ENCODE measurements at regions not wholly inside any gene's neighbourhood (a gene's known extent, or its start where the extent isn't known, plus 50 kb on each side); places are given as distances from the start of the nearest gene placed in this dataset.

- Mint-ChIP-seq H3K36me3 (no peaks in the 10 kb centered on the region), H3K4me1 (peaks cover 8% of the 10 kb centered on the region), H3K27me3 (ENCODE audit: low read depth in 3 of 3) (peaks cover 0 to 2% (median 0%) of the 10 kb centered on the region in 3 donors), H3K4me3 (no peak overlapping the region), H3K9me3 (peaks cover 23 to 49% (median 41%) of the 10 kb centered on the region in 7 donors), H3K27ac (peak overlapping the region in 1 of 7 donors; percentile 20)
- H3K27me3 ChIP-seq (ENCODE audit: control insufficient read depth in 2 of 2, insufficient read depth in 2 of 2, low read length in 2 of 2) = no peaks in the 10 kb centered on the region
- no peak overlapping the region for H3K4me2 ChIP-seq (replicated peaks; ENCODE audit: extremely low read depth, low read length, poor library complexity, severe bottlenecking)
- H2AFZ ChIP-seq (ENCODE audit: insufficient read depth, low read depth, low read length, poor library complexity, severe bottlenecking) = no peak overlapping the region
- no peak overlapping the region for H3K27ac ChIP-seq (ENCODE audit: low read depth in 1 of 2, low read length in 2 of 2)
- TF ChIP-seq CTCF (IDR thresholded peaks at IDR 0.05) = no peak
- peaks cover 3 to 41% of the 10 kb centered on the region in 2 donors for H3K9me3 ChIP-seq (replicated peaks in 1 of 2; ENCODE audit: control insufficient read depth in 1 of 2, insufficient read depth in 1 of 2, low read length in 2 of 2)
- intact Hi-C loops (cut with micrococcal nuclease) = no loop called here
- no peaks in the 10 kb centered on the region for H3K79me2 ChIP-seq (ENCODE audit: insufficient read depth, low read length)
- no peaks in the 10 kb centered on the region for H3K36me3 ChIP-seq (replicated peaks in 1 of 2; ENCODE audit: control insufficient read depth in 1 of 2, insufficient read depth in 2 of 2, low read length in 2 of 2)
- H3K9ac ChIP-seq (ENCODE audit: insufficient read depth, low read length, poor library complexity, severe bottlenecking) = no peak overlapping the region
- over 99% methylated on average over 10 of the region's 11 CpGs for WGBS (ENCODE audit: insufficient coverage)
- DNase-seq = no peak
- H3K4me3 ChIP-seq (replicated peaks in 1 of 3; ENCODE audit: low read depth in 2 of 3, low read length in 3 of 3) = no peak overlapping the region
- H3K4me1 ChIP-seq (ENCODE audit: control insufficient read depth in 1 of 2, insufficient read depth in 2 of 2, low read length in 2 of 2) = peaks cover 7 to 8% of the 10 kb centered on the region in 2 donors
- no peaks in the 10 kb centered on the region for H4K20me1 ChIP-seq (ENCODE audit: insufficient read depth, low read length)
Measured at GRCh38 chr2:123687064-123687463, 338.0 kb upstream of the CNTNAP5 start.

DNA sequence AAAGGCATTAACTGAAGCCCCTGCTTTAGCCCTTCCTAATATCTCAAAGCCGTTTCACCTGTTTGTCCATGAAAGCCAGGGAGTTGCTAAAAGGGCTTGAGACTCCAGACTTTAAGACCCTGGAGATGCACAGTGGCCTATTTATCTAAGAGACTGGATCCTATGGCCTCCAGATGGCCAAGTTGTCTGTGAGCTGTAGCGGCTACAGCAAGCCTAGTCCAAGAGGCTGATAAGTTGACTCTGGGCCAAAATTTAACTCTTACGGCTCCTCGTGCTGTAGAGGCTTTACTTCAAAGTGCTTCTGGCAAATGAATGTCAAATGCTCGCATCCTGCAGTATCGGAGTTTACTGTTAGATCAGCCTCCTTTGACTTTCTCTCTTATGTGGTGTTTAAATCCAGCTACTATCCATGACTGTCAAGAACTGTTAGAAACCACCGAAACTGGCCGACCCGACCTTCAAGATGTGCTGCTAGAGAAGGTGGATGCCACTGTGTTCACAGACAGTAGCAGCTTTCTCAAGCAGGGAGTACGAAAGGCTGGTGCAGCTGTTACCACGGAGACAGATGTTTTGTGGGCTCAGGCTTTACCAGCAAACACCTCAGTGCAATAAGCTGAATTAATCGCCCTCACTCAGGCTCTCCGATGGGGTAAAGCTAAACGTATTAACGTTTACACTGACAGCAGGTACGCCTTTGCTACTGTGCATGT, 336.7 kb upstream of the CNTNAP5 start:
- no peak for TF ChIP-seq CTCF (IDR thresholded peaks at IDR 0.05)
- Histone ChIP-seq H3K9ac (ENCODE audit: insufficient read depth, low read length, poor library complexity, severe bottlenecking) (no peak overlapping the region), H3K27me3 (ENCODE audit: control insufficient read depth in 2 of 2, insufficient read depth in 2 of 2, low read length in 2 of 2) (no peaks in the 10 kb centered on the region), H3K36me3 (replicated peaks in 1 of 2; ENCODE audit: control insufficient read depth in 1 of 2, insufficient read depth in 2 of 2, low read length in 2 of 2) (no peaks in the 10 kb centered on the region), H2AFZ (ENCODE audit: insufficient read depth, low read depth, low read length, poor library complexity, severe bottlenecking) (no peak overlapping the region), H3K4me1 (ENCODE audit: control insufficient read depth in 1 of 2, insufficient read depth in 2 of 2, low read length in 2 of 2) (peaks cover 11 to 14% of the 10 kb centered on the region in 2 donors), H3K79me2 (ENCODE audit: insufficient read depth, low read length) (no peaks in the 10 kb centered on the region), H3K4me2 (replicated peaks; ENCODE audit: extremely low read depth, low read length, poor library complexity, severe bottlenecking) (no peak overlapping the region), H3K4me3 (replicated peaks in 1 of 3; ENCODE audit: low read depth in 2 of 3, low read length in 3 of 3) (no peak overlapping the region), H3K9me3 (replicated peaks in 1 of 2; ENCODE audit: control insufficient read depth in 1 of 2, insufficient read depth in 1 of 2, low read length in 2 of 2) (peaks cover 3 to 30% of the 10 kb centered on the region in 2 donors), H4K20me1 (ENCODE audit: insufficient read depth, low read length) (no peaks in the 10 kb centered on the region), H3K27ac (ENCODE audit: low read depth in 1 of 2, low read length in 2 of 2) (no peak overlapping the region)
- peaks cover 16 to 41% (median 30%) of the 10 kb centered on the region in 7 donors for H3K9me3 Mint-ChIP-seq
- WGBS (ENCODE audit: insufficient coverage) = 92% methylated on average over 15 of the region's 16 CpGs
- peaks cover 22% of the 10 kb centered on the region for H3K4me1 Mint-ChIP-seq
- H3K36me3 Mint-ChIP-seq = no peaks in the 10 kb centered on the region
- H3K27ac Mint-ChIP-seq = no peak overlapping the region
- intact Hi-C loops (cut with micrococcal nuclease) = no loop called here
- DNase-seq = no peak
- peaks cover 0 to 2% (median 0%) of the 10 kb centered on the region in 3 donors for H3K27me3 Mint-ChIP-seq (ENCODE audit: low read depth in 3 of 3)
- no peak overlapping the region for H3K4me3 Mint-ChIP-seq

All from CD14-positive monocyte (primary cell).